ENCODE measurements at regions not wholly inside any gene's neighbourhood (a gene's known extent, or its start where the extent isn't known, plus 50 kb on each side); places are given as distances from the start of the nearest gene placed in this dataset.

GRCh38 chrX:65873385-65873784, 166.5 kb downstream of the VSIG4 start:
- Histone ChIP-seq H3K4me3 (ENCODE audit: extremely low read depth in 1 of 4, insufficient read depth in 2 of 4, low read depth in 3 of 4, low read length in 4 of 4) (no peak overlapping the region), H3K4ac (replicated peaks; ENCODE audit: insufficient read length, low read depth, low read length) (no peak overlapping the region), H3K79me2 (ENCODE audit: control insufficient read depth in 1 of 2, insufficient read depth in 2 of 2, low read length in 2 of 2) (no peaks in the 10 kb centered on the region), H3K9me3 (ENCODE audit: insufficient read depth in 2 of 2, low read depth in 1 of 2, low read length in 1 of 2) (peaks cover 2 to 20% of the 10 kb centered on the region in 2 experiments; a peak in 1 of 4 replicates), H3K4me2 (ENCODE audit: insufficient read depth in 1 of 2, low read depth in 2 of 2, low read length in 2 of 2) (no peak overlapping the region), H3K14ac (ENCODE audit: insufficient read length) (no peak overlapping the region), H3K27ac (ENCODE audit: low read depth, low read length) (no peak overlapping the region), H3K27me3 (replicated peaks in 1 of 4; ENCODE audit: control insufficient read depth in 3 of 4, extremely low read depth in 1 of 4, insufficient read depth in 3 of 4, low read length in 3 of 4) (no peaks in the 10 kb centered on the region), H2BK15ac (ENCODE audit: low read length) (no peak overlapping the region), H2AFZ (ENCODE audit: low read length) (no peak overlapping the region), H3K23me2 (ENCODE audit: low read depth, low read length) (no peaks in the 10 kb centered on the region), H2BK5ac (ENCODE audit: low read depth, low read length) (no peak overlapping the region), H3K36me3 (ENCODE audit: control insufficient read depth in 2 of 4, insufficient read depth in 4 of 4, low read length in 3 of 4) (no peaks in the 10 kb centered on the region), H2BK20ac (ENCODE audit: low read length) (no peak overlapping the region), H3K56ac (replicated peaks; ENCODE audit: insufficient read length, low read depth, low read length) (no peak overlapping the region), H4K20me1 (replicated peaks in 1 of 2; ENCODE audit: control insufficient read depth in 1 of 2, insufficient read depth in 2 of 2, low read length in 2 of 2) (no peaks in the 10 kb centered on the region), H3K9ac (replicated peaks in 1 of 4; ENCODE audit: extremely low read depth in 1 of 4, low read depth in 3 of 4, low read length in 3 of 4) (no peak overlapping the region), H4K91ac (replicated peaks; ENCODE audit: insufficient read length, low read length) (no peak overlapping the region), H3K4me1 (replicated peaks in 1 of 4; ENCODE audit: control insufficient read depth in 3 of 4, insufficient read depth in 4 of 4, low read length in 3 of 4) (no peaks in the 10 kb centered on the region), H4K5ac (ENCODE audit: insufficient read length, low read depth, low read length) (no peak overlapping the region), H3K79me1 (ENCODE audit: low read depth, low read length) (no peaks in the 10 kb centered on the region), H3K23ac (ENCODE audit: insufficient read length) (no peak overlapping the region), H4K8ac (ENCODE audit: extremely low read depth, insufficient read depth, low read length) (no peak overlapping the region), H3K18ac (ENCODE audit: extremely low read depth, low read length) (no peak overlapping the region), H2BK12ac (ENCODE audit: low read depth, low read length) (no peak overlapping the region), H2AK5ac (ENCODE audit: low read depth, low read length) (no peak overlapping the region), H2BK120ac (replicated peaks; ENCODE audit: low read depth, low read length) (no peak overlapping the region)
- WGBS, 2 experiments (ENCODE audit: extremely low coverage in 1 of 2, insufficient coverage in 1 of 2, insufficient read length in 1 of 2, insufficient replicate concordance in 2 of 2, low coverage in 1 of 2, low lambda C conversion rate in 2 of 2, missing lambda C conversion rate in 1 of 2) = 98% methylated on average over 5 of the region's 9 CpGs; no CpG with 5 or more reads in 1 of the 2 experiments
- DNase-seq (ENCODE audit: low read depth in 1 of 2, low spot score in 2 of 2) (no peak), FAIRE-seq (no peak)
- ChIA-PET CTCF (ENCODE audit: partially characterized antibody) (no interaction called here), POLR2A (ENCODE audit: partially characterized antibody) (no interaction called here)
- TF ChIP-seq SIRT6 (IDR thresholded peaks at IDR 0.05; ENCODE audit: low read length) (no peak), SRF (IDR thresholded peaks at IDR 0.05; ENCODE audit: low read depth, low read length) (no peak), KDM1A (IDR thresholded peaks at IDR 0.05; ENCODE audit: borderline replicate concordance, low read length) (no peak), TBP (IDR thresholded peaks at IDR 0.05; ENCODE audit: low read depth, low read length) (no peak), SUZ12 (IDR thresholded peaks at IDR 0.05; ENCODE audit: low read length) (no peak)

All from H1 (cell line).